ENCODE measurements at regions not wholly inside any gene's neighbourhood (a gene's known extent, or its start where the extent isn't known, plus 50 kb on each side); places are given as distances from the start of the nearest gene placed in this dataset.

DNA sequence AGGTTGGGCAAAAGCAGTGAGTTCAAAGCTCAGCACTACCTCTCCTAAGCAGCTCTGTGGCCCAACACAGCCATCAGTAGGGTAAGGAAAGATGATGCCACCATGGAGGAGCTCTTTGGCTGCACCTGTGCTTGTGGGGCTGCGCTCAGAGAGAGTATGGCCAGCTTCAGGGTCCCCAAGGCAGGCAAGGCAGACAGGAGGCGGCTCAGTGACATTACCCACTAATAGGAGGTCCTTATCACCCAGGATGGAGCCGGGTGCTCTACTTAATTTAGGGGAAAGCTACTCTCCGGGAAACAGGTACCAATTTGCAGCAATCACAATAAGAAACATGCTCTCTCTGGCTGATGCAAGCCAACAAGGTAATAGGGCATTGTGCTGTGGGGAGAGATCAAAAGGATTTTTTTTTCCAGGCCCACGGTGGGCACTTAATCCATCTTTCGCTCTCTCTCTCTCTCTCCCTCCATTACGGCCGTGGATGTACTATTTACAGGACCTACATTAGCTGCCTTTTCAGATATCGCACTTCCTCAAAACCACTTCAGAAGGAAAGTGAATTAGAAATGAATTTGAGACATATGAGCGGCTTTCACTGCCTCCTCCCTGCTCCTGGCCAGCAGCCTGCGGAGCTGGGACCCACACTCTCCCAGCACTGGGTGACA is 446.3 kb downstream of the SOX6 start:
- TF ChIP-seq CTCF (conservative IDR thresholded peaks at IDR 0.05; ENCODE audit: low read depth, low read length) (no peak), EZH2 (IDR thresholded peaks at IDR 0.05; ENCODE audit: borderline replicate concordance, low read depth, low read length, poor library complexity, severe bottlenecking) (no peak)
